GM06990 (cell line): ENCODE measurements at regions not wholly inside any gene's neighbourhood (a gene's known extent, or its start where the extent isn't known, plus 50 kb on each side); places are given as distances from the start of the nearest gene placed in this dataset.

ENCODE experiments used
- DNase-seq: peaks from one replicate; pipeline ENCODE4 v3.0.0-alpha.2; 2011; ENCODE audit not compliant: insufficient read length; ENCODE audit errors: extremely low read depth
- H3K27me3 ChIP-seq: replicated peaks from 2 replicates; pipeline ENCODE4 v1.6.0; 2011; ENCODE audit warnings: low read length; ENCODE audit not compliant: control insufficient read depth, insufficient read depth
- H3K36me3 ChIP-seq: 2 replicates; pipeline ENCODE4 v1.5.1; 2011; ENCODE audit warnings: low read length; ENCODE audit not compliant: control insufficient read depth, insufficient read depth
- H3K4me3 ChIP-seq: replicated peaks from 2 replicates; pipeline ENCODE4 v1.5.1; 2011; ENCODE audit warnings: low read depth, mild to moderate bottlenecking, control low read depth, low read length
- CTCF ChIP-seq: IDR thresholded peaks from 2 replicates; pipeline ENCODE4 v1.5.1; 2011; ENCODE audit warnings: low read length, control low read depth, mild to moderate bottlenecking, inconsistent platforms; ENCODE audit not compliant: insufficient read depth, poor library complexity, severe bottlenecking

GRCh38 chr6:112931832-112932231 is 584.7 kb downstream of the RFPL4B start:
- Histone ChIP-seq H3K4me3 (no peak overlapping the region), H3K27me3 (no peaks in the 10 kb centered on the region), H3K36me3 (no peaks in the 10 kb centered on the region)
- TF ChIP-seq CTCF, result no peak
- DNase-seq, result no peak

- DNase-seq, result no peak
- TF ChIP-seq CTCF, result no peak
- Histone ChIP-seq H3K36me3 (no peaks in the 10 kb centered on the region), H3K4me3 (no peak overlapping the region), H3K27me3 (no peaks in the 10 kb centered on the region)
Observed at GRCh38 chr6:112933947-112934346, 586.8 kb downstream of the RFPL4B start.

GRCh38 chr6:112934433-112935327 is 587.5 kb downstream of the RFPL4B start:
- Histone ChIP-seq H3K27me3 (no peaks in the 10 kb centered on the region), H3K4me3 (no peak overlapping the region), H3K36me3 (no peaks in the 10 kb centered on the region)
- no peak for TF ChIP-seq CTCF
- DNase-seq, result no peak

- H3K36me3 ChIP-seq, result no peaks in the 10 kb centered on the region
- DNase-seq, result no peak
- no peak for TF ChIP-seq CTCF
- no peak overlapping the region for H3K4me3 ChIP-seq
- no peaks in the 10 kb centered on the region for H3K27me3 ChIP-seq
Observed at GRCh38 chr6:112935402-112936078, 588.4 kb downstream of the RFPL4B start.

GRCh38 chr6:112936079-112936472 is 588.9 kb downstream of the RFPL4B start:
- no peaks in the 10 kb centered on the region for H3K27me3 ChIP-seq
- no peak overlapping the region for H3K4me3 ChIP-seq
- no peaks in the 10 kb centered on the region for H3K36me3 ChIP-seq
- no peak for DNase-seq
- no peak for TF ChIP-seq CTCF
